Tibial artery (tissue), 4 donors: ENCODE measurements at regions not wholly inside any gene's neighbourhood (a gene's known extent, or its start where the extent isn't known, plus 50 kb on each side); places are given as distances from the start of the nearest gene placed in this dataset.

ENCODE experiments used
- DNase-seq, 2 donors: peaks; one replicate each; pipeline ENCODE4 v3.0.0-alpha.2; 2019
- H3K27ac ChIP-seq, 2 donors: fragments of 200-600 bp; sonication (generic) in 1 of 2; 1 replicate in 1 of 2; 2 replicates in 1 of 2; pipeline ENCODE4 v1.5.1; 2018 to 2019; ENCODE audit warnings: mild to moderate bottlenecking in 1 of 2
- H3K27me3 ChIP-seq, 2 donors: fragments of 200-600 bp; sonication (generic) in 1 of 2; one replicate each; pipeline versions ENCODE4 v1.5.1 to v1.6.0; 2016 to 2019
- H3K36me3 ChIP-seq, 3 donors: fragments of 200-600 bp; sonication (generic) in 2 of 3; one replicate each; pipeline ENCODE4 v1.5.1; 2016 to 2019; ENCODE audit warnings: mild to moderate bottlenecking in 2 of 3
- H3K4me1 ChIP-seq, 4 donors: fragments of 200-600 bp; sonication (generic) in 2 of 4; 1 replicate in 3 of 4; 2 replicates in 1 of 4; pipeline ENCODE4 v1.5.1; 2016 to 2019
- H3K4me3 ChIP-seq, 2 donors: fragments of 200-600 bp; sonication (generic) in 1 of 2; 1 replicate in 1 of 2; 2 replicates in 1 of 2; pipeline ENCODE4 v1.5.1; 2018 to 2019; ENCODE audit warnings: mild to moderate bottlenecking in 2 of 2
- H3K9me3 ChIP-seq, 3 donors: fragments of 200-600 bp; sonication (generic) in 1 of 3; one replicate each; pipeline ENCODE4 v1.5.1; 2016 to 2019
- intact Hi-C: fragments of 100-400 bp; cut with DNase I; formaldehyde crosslinking; loops from one replicate; pipeline ENCODE4 v1.15.0; 2023; ENCODE audit warnings: low total_unique reads
- TF ChIP-seq, protein P1 (sequence below), 2 experiments: fragments of 200-600 bp in 1 of 2; fragments of 450-650 bp in 1 of 2; IDR thresholded peaks; one replicate each; pipeline ENCODE4 v1.5.1; 2017 to 2019; ENCODE audit warnings: antibody characterized with exemption in 2 of 2, mild to moderate bottlenecking in 1 of 2, moderate library complexity in 1 of 2

DNA sequence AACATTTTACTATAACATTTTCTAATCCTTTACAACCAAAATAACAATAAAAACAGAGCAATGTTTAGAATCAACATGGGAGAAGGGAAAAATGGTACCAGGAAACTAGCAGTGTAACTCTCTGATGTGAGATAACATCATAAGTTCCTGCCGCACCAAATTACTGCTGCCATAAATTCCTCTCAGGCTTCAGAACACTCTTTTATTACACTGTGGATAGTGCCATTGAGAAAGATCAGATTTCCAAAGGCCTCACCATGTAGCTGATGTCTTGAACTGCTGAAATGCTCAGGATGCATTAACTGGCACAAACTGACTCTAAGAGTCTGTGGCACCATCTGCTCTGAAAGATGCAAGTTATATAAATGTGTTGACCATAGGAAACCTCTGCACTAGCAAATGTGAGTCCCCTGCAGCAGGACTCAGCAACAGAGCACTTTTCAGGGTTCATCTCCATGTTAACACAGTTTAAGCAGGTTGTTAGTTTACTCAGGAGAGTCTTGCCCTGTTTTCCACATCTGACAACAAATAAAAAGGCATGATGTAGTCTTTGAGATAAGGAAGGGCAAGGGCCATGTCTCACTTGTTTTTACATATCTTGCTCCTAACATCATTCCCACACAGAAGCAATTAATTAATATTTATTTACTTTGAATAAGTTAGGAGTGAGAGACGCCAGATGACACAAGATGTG, 218.1 kb downstream of the CETN3 start:
- Histone ChIP-seq H3K36me3 (no peaks in the 10 kb centered on the region), H3K4me1 (peaks cover 0 to 15% (median 0%) of the 10 kb centered on the region in 4 donors), H3K27ac (no peak overlapping the region), H3K27me3 (no peaks in the 10 kb centered on the region), H3K4me3 (no peak overlapping the region), H3K9me3 (no peaks in the 10 kb centered on the region)
- intact Hi-C loops = no loop called here
- no peak for DNase-seq
- TF ChIP-seq, protein P1, sequence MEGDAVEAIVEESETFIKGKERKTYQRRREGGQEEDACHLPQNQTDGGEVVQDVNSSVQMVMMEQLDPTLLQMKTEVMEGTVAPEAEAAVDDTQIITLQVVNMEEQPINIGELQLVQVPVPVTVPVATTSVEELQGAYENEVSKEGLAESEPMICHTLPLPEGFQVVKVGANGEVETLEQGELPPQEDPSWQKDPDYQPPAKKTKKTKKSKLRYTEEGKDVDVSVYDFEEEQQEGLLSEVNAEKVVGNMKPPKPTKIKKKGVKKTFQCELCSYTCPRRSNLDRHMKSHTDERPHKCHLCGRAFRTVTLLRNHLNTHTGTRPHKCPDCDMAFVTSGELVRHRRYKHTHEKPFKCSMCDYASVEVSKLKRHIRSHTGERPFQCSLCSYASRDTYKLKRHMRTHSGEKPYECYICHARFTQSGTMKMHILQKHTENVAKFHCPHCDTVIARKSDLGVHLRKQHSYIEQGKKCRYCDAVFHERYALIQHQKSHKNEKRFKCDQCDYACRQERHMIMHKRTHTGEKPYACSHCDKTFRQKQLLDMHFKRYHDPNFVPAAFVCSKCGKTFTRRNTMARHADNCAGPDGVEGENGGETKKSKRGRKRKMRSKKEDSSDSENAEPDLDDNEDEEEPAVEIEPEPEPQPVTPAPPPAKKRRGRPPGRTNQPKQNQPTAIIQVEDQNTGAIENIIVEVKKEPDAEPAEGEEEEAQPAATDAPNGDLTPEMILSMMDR (IDR thresholded peaks at IDR 0.05) = no peak

DNA sequence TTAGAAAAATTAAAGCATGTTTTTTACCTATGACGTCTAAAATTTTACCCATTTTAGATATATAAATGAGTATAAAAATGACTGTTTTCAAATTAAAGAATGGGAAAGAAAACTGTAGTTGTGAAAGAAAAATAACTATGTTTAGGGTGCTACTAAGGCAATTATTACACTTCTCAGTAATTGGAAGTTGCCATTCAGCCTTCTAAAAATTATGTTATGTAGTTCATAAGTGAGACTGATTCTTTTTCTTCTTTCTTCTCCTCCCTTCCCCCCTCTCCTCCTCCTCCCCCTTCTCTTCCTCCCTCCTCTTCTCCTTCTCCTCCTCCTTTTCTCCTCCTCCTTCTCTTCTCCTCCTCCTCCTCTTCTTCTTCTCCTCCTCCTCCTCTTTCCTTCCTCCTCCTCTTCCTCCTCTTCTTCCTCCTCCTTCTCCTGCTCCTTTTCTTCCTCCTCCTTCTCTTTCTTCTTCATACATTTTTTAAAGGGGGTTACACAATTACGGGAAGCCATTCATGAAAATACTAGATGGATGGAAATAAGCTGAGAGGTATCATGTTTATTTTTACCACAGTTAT, 223.6 kb downstream of the CETN3 start:
- DNase-seq = no peak
- TF ChIP-seq, protein P1 (IDR thresholded peaks at IDR 0.05) = no peak
- intact Hi-C loops = no loop called here
- no peak overlapping the region for H3K27ac ChIP-seq
- H3K4me1 ChIP-seq = peaks cover 0 to 30% (median 0%) of the 10 kb centered on the region in 4 donors
- no peaks in the 10 kb centered on the region for H3K27me3 ChIP-seq
- no peaks in the 10 kb centered on the region for H3K36me3 ChIP-seq
- H3K4me3 ChIP-seq = no peak overlapping the region
- H3K9me3 ChIP-seq = no peaks in the 10 kb centered on the region

DNA sequence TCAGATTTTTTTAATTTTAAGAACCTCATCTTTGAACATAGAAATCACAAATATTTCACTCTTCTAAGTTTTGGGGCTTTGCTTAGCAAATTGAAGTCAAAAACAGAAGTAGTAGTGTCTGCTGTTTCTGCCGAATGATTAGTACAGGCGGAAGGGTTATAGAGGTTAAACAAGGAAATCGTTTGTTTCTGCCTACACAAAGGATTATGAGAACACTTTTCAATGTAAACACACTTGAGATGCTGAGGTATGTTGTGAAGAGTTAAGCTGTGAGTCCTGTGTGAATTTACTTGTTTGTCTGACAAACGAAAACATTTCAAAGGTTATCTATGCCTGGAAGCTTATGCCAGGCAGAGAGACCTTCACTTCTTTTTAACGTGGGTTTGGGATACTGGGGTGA, 224.8 kb downstream of the CETN3 start:
- H3K27ac ChIP-seq = no peak overlapping the region
- TF ChIP-seq, protein P1 (IDR thresholded peaks at IDR 0.05) = no peak
- H3K9me3 ChIP-seq = no peaks in the 10 kb centered on the region
- no peaks in the 10 kb centered on the region for H3K27me3 ChIP-seq
- no peak overlapping the region for H3K4me3 ChIP-seq
- intact Hi-C loops = no loop called here
- H3K4me1 ChIP-seq = peaks cover 0 to 30% (median 0%) of the 10 kb centered on the region in 4 donors
- no peaks in the 10 kb centered on the region for H3K36me3 ChIP-seq
- no peak for DNase-seq

DNA sequence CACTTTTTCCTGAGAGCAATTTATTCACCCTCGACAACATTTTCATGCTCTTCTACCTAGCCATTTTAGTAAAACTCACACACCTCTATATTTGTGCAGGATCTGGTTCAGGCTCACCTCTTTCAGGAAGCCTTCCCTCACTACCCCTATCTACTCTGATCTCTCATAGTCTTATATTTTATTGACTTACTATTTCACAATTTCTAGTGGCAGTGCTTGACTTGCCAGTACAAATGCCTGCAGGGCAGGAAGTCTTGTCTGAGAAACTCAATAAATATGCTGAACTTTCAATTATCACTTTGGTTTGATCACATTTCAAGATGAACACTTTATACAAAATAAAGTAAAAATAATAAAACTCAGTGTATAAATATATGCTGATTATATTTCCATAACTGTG, 226.8 kb downstream of the CETN3 start:
- no peak for DNase-seq
- Histone ChIP-seq H3K4me1 (peaks cover 0 to 22% (median 0%) of the 10 kb centered on the region in 4 donors), H3K27me3 (no peaks in the 10 kb centered on the region), H3K9me3 (no peaks in the 10 kb centered on the region), H3K4me3 (no peak overlapping the region), H3K27ac (no peak overlapping the region), H3K36me3 (no peaks in the 10 kb centered on the region)
- intact Hi-C loops = no loop called here
- TF ChIP-seq, protein P1 (IDR thresholded peaks at IDR 0.05) = no peak

GRCh38 chr5:90174236-90174635, 235.3 kb downstream of the CETN3 start:
- Histone ChIP-seq H3K27me3 (no peaks in the 10 kb centered on the region), H3K27ac (no peak overlapping the region), H3K36me3 (no peaks in the 10 kb centered on the region), H3K4me3 (no peak overlapping the region), H3K4me1 (peaks cover 0 to 25% (median 15%) of the 10 kb centered on the region in 4 donors), H3K9me3 (no peaks in the 10 kb centered on the region)
- no peak for DNase-seq
- TF ChIP-seq, protein P1 (IDR thresholded peaks at IDR 0.05) = no peak
- intact Hi-C loops = no loop called here
